ENCODE measurements at regions not wholly inside any gene's neighbourhood (a gene's known extent, or its start where the extent isn't known, plus 50 kb on each side); places are given as distances from the start of the nearest gene placed in this dataset.

DNA sequence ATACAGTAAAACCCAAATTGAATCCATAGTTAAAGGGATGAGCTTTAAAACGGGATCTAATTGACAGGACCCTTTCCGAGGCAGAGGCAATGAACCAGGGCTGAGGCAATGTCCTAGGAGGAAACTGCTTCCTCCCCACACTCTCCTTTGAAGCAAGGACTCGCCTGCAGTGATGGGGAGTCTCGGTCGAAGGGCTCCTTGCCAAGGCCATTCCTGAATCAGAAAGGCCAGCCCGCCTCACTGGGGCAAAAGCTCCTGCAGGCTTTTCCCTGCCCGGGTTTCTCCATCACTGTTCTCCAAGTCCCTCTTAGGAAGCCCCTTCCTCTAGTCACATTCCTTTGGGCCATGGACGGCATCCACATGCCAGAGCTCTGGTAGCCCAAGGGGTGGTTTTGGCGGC lies 132.0 kb downstream of the RBFOX3 start:
- TF ChIP-seq, protein P1, sequence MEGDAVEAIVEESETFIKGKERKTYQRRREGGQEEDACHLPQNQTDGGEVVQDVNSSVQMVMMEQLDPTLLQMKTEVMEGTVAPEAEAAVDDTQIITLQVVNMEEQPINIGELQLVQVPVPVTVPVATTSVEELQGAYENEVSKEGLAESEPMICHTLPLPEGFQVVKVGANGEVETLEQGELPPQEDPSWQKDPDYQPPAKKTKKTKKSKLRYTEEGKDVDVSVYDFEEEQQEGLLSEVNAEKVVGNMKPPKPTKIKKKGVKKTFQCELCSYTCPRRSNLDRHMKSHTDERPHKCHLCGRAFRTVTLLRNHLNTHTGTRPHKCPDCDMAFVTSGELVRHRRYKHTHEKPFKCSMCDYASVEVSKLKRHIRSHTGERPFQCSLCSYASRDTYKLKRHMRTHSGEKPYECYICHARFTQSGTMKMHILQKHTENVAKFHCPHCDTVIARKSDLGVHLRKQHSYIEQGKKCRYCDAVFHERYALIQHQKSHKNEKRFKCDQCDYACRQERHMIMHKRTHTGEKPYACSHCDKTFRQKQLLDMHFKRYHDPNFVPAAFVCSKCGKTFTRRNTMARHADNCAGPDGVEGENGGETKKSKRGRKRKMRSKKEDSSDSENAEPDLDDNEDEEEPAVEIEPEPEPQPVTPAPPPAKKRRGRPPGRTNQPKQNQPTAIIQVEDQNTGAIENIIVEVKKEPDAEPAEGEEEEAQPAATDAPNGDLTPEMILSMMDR (conservative IDR thresholded peaks at IDR 0.05; ENCODE audit: low read length): no peak
- no peak for TF ChIP-seq EZH2phosphoT487 (IDR thresholded peaks at IDR 0.05; ENCODE audit: borderline replicate concordance)
